Uterus (tissue), 3 donors: ENCODE measurements at regions not wholly inside any gene's neighbourhood (a gene's known extent, or its start where the extent isn't known, plus 50 kb on each side); places are given as distances from the start of the nearest gene placed in this dataset.

Source experiments
- DNase-seq, 2 donors: peaks; one replicate each; pipeline ENCODE4 v3.0.0-alpha.2; 2019 to 2020
- H3K27ac ChIP-seq, 2 donors: fragments of 200-600 bp; sonication (generic); 1 replicate in 1 of 2; 2 replicates in 1 of 2; pipeline ENCODE4 v1.5.1; 2016 to 2018
- H3K27me3 ChIP-seq, 2 donors: fragments of 200-600 bp; sonication (generic); one replicate each; pipeline ENCODE4 v1.5.1; 2018 to 2019; ENCODE audit warnings: control low read depth in 1 of 2
- H3K36me3 ChIP-seq, 2 donors: fragments of 200-600 bp; sonication (generic); one replicate each; pipeline ENCODE4 v1.5.1; 2019; ENCODE audit warnings: control low read depth in 1 of 2
- H3K4me1 ChIP-seq, 2 donors: fragments of 200-600 bp; sonication (generic); one replicate each; pipeline ENCODE4 v1.5.1; 2018 to 2019; ENCODE audit warnings: control low read depth in 1 of 2
- H3K4me3 ChIP-seq, 2 donors: fragments of 200-600 bp; sonication (generic); 1 replicate in 1 of 2; 2 replicates in 1 of 2; pipeline ENCODE4 v1.5.1; 2018 to 2019; ENCODE audit warnings: mild to moderate bottlenecking in 1 of 2
- H3K9me3 ChIP-seq, 2 donors: fragments of 200-600 bp; sonication (generic); one replicate each; pipeline ENCODE4 v1.5.1; 2019; ENCODE audit warnings: control low read depth in 1 of 2
- CTCF ChIP-seq, 4 experiments: fragments of 200-600 bp in 2 of 4; fragments of 450-650 bp in 2 of 4; sonication (generic) in 2 of 4; IDR thresholded peaks; one replicate each; pipeline ENCODE4 v1.5.1; 2016 to 2019; ENCODE audit warnings: antibody characterized with exemption in 4 of 4, mild to moderate bottlenecking in 2 of 4, moderate library complexity in 1 of 4
- POLR2A ChIP-seq, 2 donors: fragments of 450-650 bp; IDR thresholded peaks; one replicate each; pipeline ENCODE4 v1.6.1; 2016; ENCODE audit warnings: antibody characterized with exemption in 2 of 2, mild to moderate bottlenecking in 1 of 2, moderate library complexity in 1 of 2
- intact Hi-C: fragments of 100-400 bp; cut with DNase I; formaldehyde crosslinking; loops from one replicate; pipeline ENCODE4 v1.15.1; 2023; ENCODE audit warnings: low total_unique reads
- donor health status: DM: yes; HTN: yes; CAD: no.

- intact Hi-C loops: no loop called here
- Histone ChIP-seq H3K4me1 (peaks cover 0 to 5% of the 10 kb centered on the region in 2 donors), H3K4me3 (no peak overlapping the region), H3K9me3 (no peaks in the 10 kb centered on the region), H3K36me3 (no peaks in the 10 kb centered on the region), H3K27ac (peak overlapping the region; percentile 68 to 84), H3K27me3 (no peaks in the 10 kb centered on the region)
- TF ChIP-seq CTCF (IDR thresholded peaks at IDR 0.05): no peak
- TF ChIP-seq POLR2A (IDR thresholded peaks at IDR 0.05): no peak
- DNase-seq: peak in 1 of 2 donors; percentile 54
These were observed 124.1 kb upstream of the NEDD9 start for GRCh38 chr6:11356404-11357155.

- intact Hi-C loops: no loop called here
- H3K4me1 ChIP-seq: peaks cover 0 to 5% of the 10 kb centered on the region in 2 donors
- H3K4me3 ChIP-seq: no peak overlapping the region
- peak; percentile 61 to 85 for DNase-seq
- no peaks in the 10 kb centered on the region for H3K9me3 ChIP-seq
- no peak for TF ChIP-seq CTCF (IDR thresholded peaks at IDR 0.05)
- peak in 1 of 2 donors; percentile 15 for TF ChIP-seq POLR2A (IDR thresholded peaks at IDR 0.05)
- H3K36me3 ChIP-seq: no peaks in the 10 kb centered on the region
- H3K27ac ChIP-seq: peak overlapping the region; percentile 78 to 84
- H3K27me3 ChIP-seq: no peaks in the 10 kb centered on the region
These were observed 121.5 kb upstream of the NEDD9 start for GRCh38 chr6:11353921-11354389.

GRCh38 chr6:11350294-11350693, 117.8 kb upstream of the NEDD9 start:
- Histone ChIP-seq H3K4me3 (no peak overlapping the region), H3K27ac (no peak overlapping the region), H3K36me3 (no peaks in the 10 kb centered on the region), H3K4me1 (peaks cover 0 to 5% of the 10 kb centered on the region in 2 donors), H3K9me3 (no peaks in the 10 kb centered on the region), H3K27me3 (no peaks in the 10 kb centered on the region)
- DNase-seq: no peak
- no peak for TF ChIP-seq POLR2A (IDR thresholded peaks at IDR 0.05)
- no peak for TF ChIP-seq CTCF (IDR thresholded peaks at IDR 0.05)
- intact Hi-C loops: no loop called here

GRCh38 chr6:11349880-11350279, 117.4 kb upstream of the NEDD9 start:
- Histone ChIP-seq H3K27ac (no peak overlapping the region), H3K4me3 (no peak overlapping the region), H3K27me3 (no peaks in the 10 kb centered on the region), H3K4me1 (peaks cover 0 to 5% of the 10 kb centered on the region in 2 donors), H3K9me3 (no peaks in the 10 kb centered on the region), H3K36me3 (no peaks in the 10 kb centered on the region)
- TF ChIP-seq CTCF (IDR thresholded peaks at IDR 0.05) (no peak), POLR2A (IDR thresholded peaks at IDR 0.05) (no peak)
- intact Hi-C loops: no loop called here
- DNase-seq: no peak

GRCh38 chr6:11346516-11346915, 114.0 kb upstream of the NEDD9 start:
- no peaks in the 10 kb centered on the region for H3K27me3 ChIP-seq
- intact Hi-C loops: no loop called here
- H3K36me3 ChIP-seq: no peaks in the 10 kb centered on the region
- peaks cover 0 to under 1% of the 10 kb centered on the region in 2 donors for H3K9me3 ChIP-seq
- TF ChIP-seq CTCF (IDR thresholded peaks at IDR 0.05) (no peak), POLR2A (IDR thresholded peaks at IDR 0.05) (no peak)
- no peak overlapping the region for H3K4me3 ChIP-seq
- DNase-seq: no peak
- no peaks in the 10 kb centered on the region for H3K4me1 ChIP-seq
- H3K27ac ChIP-seq: no peak overlapping the region
